HG02642 (cell line): ENCODE measurements at regions not wholly inside any gene's neighbourhood (a gene's known extent, or its start where the extent isn't known, plus 50 kb on each side); places are given as distances from the start of the nearest gene placed in this dataset.

Experiments used
- ATAC-seq: cut with Tn5 transposase; IDR thresholded peaks from one replicate; pipeline ENCODE4 v1.9.1; 2021; ENCODE audit warnings: mild to moderate bottlenecking; ENCODE audit not compliant: unreplicated experiment, poor library complexity

DNA sequence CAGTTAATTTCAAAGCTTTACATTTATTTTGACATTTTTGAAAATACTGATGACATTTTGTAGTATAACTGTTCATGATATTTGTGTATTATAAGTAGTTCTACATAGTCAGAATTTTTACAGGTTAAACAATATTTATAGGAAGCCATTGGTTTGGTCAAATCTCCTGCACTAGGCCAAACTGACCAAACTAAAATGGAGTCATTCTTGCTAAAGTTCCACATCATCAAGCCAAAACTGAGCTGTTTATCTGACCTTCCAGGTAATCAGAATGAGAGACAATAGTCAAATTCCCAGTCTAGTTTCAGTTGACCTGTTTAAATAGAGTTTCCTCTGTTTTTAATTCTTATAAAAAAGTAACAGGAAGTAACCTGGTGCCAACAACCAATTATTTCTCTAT is 253.3 kb upstream of the RGS18 start:
- no peak for ATAC-seq

DNA sequence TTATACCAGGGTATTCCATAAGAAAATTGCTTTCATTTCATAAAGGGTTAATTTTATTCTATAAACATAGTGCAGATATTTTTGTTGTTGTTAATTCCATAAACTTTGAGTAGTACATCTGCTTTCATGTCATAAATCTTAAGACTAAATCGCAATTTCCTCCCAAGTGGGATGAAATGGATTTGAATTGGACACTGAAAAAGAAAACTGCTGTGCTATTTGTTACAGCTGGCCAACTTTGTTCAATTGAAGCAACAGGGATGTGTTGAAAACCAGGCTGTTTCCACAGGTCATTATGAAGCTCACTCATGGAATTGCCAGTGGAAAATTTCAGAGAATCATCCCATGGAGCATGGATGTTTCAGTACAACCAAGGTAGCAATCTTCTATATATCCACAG is 252.5 kb upstream of the RGS18 start:
- ATAC-seq, result no peak

DNA sequence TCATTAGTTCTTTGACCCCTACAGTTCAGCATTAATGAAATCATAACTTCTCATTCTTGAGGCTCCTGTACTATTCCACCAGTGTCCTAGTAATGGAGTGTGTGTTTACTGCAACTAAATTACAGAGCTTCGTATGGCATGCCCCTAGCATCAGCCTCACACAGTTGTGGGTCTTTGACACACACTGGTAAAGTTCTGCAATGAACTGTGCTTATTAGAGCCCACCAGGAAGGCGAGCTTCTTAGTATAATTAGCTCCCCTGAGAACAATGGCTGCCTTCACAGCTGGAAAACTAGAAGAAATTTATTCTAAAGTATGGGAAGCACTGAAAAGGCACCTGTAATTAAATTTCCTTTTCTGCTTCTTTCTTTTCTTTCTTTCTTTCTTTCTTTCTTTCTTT is 251.1 kb upstream of the RGS18 start:
- no peak for ATAC-seq

DNA sequence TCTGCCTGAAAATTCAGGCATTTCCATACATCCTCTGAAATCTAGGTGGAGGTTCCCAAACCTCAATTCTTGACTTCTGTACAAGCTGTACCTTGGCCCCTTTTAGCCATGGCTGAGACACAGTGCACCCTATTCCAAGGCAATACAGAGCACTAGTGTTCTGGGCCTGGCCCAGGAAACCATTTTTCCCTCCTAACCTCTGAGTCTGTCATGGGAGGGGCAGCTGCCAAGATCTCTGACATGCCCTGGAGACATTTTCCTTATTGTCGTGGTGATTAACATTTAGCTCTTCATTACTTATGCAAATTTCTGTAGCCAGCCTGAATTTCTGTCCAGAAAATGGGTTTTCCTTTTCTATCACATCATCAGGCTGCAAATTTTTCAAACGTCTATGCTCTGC is 248.0 kb upstream of the RGS18 start:
- ATAC-seq, result no peak

DNA sequence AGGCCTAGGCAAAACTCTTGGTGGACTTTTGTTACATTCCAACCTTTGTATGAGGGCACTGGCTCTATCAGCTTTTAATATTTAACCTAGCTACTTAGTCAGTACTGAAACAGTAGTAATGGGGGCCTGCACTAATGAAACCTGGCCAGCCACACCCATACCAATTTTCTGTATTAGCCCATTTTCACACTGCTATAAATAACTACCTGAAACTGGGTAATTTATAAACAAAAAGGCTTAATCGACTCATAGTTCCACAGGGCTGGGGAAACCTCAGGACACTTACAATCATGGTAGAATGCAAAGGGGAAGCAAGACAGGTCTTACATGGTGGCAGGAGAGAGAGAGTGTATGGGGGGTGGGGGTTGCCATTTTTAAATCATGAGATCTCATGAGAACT is 245.7 kb upstream of the RGS18 start:
- peak; percentile 55 for ATAC-seq

DNA sequence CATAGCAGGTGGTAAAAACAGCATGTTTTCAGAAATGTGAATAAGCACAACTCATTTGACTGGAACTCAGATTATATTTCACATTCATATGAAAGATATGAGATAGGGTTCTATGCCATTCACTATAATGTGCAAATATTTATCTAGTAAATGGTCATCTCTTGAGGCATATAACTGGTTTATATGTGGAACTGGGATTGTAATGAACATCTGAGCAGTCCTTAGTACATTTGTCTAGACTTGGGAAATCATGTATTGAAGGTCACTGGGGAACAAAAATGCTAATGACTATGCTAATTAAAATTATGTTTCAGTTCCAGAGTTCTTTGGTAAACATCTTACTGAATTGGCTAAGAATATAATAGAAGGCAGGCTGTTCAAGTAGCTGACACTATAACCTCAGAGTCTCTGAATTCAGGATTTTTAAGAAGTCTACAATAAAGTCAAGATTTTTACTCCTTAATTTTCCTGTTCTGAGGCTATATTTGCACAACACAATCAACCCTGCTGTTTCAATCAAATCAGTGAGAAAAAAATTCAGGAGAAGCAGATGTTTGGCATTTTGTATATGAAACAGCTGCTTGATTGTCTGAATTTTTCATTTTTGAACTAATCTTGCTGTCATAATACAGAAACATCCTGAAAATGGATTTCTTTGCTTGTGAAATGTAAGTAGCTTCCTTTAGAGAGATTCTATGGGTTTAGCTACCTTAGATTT is 244.8 kb upstream of the RGS18 start:
- ATAC-seq, result no peak

DNA sequence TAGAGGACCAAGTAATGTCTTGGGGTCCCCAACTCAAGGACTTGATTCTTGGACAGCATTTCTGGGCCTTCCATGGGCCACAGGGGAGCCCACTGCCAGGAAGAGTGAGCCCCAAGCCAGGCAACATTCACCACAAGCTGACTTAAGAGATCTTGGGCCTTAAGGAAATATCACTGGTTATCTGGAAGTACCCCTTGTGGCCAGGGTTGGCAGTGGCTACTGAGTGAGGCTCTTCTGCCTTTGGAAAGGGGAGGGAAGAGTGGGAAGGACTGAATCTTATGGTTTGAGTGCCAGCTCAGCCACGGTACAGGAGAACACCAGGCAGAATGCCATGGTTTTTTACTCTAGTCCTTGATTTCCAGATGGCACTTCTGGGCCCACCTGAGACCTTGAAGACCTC is 228.9 kb upstream of the RGS18 start:
- no peak for ATAC-seq

DNA sequence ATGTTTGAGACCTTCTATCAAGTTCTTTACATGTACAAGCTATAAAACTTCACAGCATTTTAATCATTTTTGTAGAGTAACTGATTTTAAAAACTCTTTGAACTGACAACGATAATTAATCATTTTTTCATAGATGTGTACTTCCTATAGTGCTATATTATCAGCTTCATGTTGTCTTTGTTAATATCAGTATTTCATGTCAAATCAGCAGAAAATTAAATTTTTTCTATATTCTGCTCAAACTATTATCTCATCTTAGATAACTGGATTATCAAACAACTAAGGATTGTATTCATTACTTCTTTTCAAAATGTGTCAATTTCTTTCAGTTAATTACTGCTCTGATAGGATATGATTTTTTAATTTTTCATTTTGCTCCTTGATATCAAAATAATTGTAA is 214.6 kb upstream of the RGS18 start:
- ATAC-seq, result no peak

DNA sequence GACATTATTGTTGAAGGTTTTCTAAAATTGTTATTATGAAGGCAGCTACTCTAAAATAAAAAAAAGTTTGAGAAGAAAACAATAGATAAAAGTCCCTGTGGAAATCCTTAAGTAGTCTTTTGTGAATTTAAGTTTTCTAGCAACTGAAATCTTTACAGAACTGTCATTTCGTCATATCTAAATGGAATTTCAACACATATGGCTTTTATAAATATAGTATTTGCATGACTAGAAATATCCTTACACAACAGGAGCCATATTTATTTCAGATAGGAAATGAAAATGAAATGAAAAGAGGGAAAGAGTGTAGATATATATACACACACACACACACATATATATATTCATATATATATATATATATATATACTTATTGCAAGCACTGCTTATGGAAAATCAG is 204.7 kb upstream of the RGS18 start:
- no peak for ATAC-seq

DNA sequence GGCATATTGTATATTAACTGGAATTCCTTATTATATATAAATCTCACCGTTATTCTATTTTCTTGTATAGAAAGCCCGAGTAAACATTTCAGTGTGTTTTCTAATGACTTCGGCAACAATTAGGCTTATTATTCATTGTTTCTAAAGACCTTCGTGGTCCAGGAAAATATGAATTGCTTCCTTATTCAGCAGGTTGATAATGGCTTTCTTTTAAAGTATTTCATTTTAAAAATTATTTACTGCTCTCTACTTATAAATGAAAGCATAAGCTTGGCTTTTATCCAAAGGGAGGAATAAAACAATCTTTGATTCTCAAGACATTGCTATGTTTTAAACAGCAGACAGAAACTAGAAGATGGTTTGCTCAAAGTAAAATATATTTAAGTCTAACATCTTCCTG is 198.4 kb upstream of the RGS18 start:
- ATAC-seq, result no peak

DNA sequence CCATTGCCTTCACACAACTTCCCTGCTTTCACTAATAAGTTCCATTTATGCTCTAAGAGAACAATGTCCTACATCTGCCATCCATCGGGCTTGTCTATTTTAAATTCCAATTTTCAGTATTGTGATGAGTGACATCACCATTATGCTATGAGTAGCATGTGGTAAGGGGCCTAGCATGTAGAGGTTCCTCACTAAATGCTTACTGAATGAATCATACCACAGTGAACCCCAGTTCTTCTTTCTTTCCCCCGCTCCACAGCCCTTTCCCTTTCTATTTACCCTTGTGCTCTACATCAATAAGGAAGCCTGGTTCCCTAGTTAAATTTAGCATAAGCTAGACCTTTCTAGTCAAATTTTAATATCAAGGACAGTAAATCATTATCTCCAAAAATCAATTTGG is 195.0 kb upstream of the RGS18 start:
- ATAC-seq, result no peak

DNA sequence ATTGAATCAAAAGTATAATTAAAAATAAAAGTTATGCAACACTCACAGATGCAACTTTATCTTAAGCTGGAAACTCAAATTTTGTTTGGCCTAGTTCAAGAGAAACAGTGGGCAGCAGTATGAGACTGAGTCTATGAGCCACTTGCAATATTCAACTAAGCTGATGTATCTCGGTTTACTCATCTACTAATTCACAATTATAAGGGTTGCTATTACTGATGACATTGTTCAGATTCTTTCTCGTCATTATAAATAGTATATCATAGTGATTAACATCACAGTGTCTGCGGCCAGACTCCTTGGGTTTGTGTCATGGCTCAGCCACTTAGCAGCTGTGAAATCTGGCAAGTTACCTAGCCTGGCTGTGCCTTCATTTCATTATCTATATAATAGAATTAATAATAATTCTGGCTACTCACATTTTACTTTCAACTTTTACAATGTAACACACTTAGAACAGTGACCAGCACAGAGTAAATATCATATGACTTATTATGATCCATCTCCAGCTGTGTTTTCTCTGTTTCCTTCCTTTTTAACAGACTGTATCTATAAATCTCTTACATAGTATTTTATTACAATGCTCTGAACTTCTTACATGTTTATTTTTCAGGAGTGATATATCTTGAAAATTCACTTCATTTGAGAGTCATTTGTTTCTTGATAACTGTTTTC is 194.3 kb upstream of the RGS18 start:
- no peak for ATAC-seq

DNA sequence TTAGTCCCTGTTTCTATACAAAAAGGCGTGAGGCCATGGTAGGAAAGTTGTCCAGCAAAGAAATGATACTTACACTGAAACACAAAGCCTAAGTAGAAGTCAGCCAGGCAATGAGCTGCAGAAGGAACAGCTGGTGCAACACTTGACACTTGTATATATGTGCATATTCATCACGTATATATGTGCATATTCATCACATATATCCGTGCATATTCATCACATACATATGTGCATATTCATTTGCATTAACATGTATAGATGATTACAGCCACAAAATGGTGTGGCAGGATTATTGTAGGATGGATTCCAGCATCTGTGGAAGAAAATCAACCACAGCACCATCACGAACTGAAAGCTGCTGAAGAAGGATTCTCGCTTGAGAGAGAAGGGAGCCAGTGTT is 189.0 kb upstream of the RGS18 start:
- no peak for ATAC-seq

DNA sequence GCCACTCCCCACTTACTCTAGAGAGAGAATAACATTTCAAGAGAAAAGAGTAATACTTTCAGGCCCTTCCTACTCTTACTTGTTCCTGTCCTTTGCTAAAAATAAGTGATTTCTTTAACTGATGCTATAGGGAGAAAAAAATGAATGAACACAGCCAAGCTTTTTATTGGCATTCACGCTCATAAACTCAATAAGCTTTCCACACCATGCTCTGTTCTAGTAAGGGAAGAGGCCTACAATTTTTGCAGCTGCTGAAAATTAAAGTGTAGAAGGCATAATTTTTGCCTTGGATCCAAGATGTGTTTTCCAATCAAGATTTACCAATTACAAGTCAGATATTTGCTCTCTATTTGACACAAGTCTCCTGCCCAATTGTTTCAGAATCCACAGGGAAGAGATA is 188.1 kb upstream of the RGS18 start:
- no peak for ATAC-seq

DNA sequence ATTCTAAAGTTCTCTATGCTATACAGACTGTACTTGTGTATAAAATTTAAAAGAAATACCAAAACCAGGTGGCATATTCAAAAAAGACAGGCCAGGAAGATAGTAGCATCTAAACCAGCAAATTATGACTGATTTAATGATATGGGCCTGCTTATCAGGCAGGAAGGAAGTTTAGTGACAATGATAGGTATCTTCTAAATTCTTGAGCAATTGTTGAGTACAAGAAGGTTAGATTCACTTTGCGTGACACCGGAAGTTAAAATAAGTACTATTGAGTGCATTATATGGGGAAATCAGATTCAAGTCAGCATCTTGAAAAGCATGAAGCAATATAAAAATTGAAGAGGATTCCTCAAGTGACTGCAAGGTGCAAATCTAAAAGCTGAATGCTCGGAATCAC is 186.8 kb upstream of the RGS18 start:
- no peak for ATAC-seq

DNA sequence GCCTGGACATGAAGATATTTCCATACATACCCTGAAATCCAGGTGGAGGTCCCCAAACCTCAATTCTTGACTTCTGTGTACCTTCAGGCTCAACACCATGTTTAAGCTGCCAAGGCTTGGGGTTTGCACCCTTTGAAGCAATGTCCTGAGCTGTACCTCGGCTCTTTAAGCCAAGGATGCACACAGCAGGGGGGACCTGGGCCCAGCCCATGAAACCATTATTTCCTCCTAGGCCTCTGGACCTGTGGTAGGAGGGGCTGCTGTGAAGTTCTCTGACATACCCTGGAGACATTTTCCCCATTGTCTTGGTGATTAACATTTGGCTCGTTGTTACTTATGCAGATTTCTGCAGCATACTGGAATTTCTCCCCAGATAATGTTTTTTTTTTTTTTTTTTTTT is 184.3 kb upstream of the RGS18 start:
- ATAC-seq, result no peak

DNA sequence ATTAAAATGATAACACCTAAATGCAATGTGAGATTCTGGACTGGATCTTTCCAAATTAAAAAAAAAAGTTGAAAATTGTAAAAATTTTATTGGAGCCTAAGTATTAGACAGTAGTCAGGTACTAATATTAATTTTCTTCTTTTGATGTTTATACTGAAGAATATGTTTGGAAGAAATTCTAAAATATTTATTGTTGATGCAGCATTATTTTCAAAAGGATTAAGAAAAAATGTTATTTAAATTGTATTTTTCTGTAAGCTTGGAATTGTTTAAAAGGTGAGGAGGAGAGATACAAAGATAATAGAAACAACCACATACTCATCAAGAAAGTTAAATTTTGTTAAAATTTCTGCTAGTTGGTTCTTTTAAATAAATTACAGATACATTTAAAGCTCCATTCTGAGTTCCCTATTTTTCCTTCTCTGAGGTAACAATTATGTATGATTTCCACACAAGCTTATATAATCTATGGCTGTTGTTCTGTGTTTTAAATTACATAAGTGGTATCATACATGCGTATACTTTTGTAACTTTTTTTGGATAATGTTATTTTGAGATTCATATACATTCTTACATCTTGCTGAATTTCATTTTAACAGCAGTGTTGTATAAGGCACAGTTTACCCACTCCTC is 180.3 kb upstream of the RGS18 start:
- no peak for ATAC-seq

DNA sequence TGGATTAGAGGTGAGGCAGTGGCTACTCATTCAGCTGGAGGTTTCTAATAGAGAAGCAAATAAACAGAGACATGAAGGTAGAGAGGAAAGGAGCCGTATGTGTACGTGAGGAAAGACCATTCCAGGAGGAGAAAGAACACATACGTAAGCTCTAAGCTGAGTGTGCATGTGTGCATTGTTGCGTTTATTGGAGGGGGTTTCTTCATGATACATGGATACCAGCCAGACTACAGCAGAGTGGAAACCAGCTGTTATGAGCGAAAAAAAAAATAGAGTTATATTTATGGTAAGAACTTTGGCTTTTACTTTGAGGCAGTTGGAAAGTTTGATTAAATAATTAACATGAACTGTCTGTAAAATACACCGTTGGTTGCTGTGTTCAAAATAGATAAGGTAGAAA is 173.4 kb upstream of the RGS18 start:
- no peak for ATAC-seq

DNA sequence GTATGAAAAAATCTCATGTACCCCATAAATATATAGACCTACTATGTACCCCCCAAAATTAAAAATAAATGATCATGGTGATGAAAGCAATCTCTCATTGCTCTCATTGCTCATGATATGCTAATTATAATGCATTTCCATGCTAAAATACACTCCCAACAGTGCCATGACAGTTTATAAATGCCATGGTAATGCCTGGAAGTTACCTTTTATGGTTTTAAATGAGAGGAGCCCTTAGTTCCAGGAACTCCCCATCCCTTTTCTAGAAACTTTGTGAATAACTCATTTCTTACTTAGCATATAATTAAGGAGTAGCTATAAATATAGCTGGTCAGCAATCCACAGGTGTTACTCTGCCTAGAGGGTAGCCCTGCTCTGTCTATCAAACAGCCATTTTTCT is 166.1 kb upstream of the RGS18 start:
- ATAC-seq, result no peak

DNA sequence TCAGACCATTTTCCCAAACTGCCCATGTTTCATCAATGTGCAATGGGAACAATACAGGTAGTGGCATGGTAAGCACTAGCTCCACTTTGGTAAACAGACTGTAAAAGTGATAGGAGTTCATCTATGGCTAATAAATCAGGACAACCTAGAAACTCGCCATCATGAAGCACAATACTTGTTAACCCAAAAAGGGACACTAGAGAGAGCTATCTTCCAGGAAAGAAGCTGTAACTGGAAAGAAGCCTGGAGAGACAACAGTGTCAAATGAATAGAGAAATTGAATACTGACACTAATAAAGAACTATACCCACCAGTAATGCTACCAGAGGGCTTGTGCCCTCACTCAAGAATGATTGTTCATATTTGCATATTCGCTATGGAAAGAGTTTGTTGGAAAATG is 164.7 kb upstream of the RGS18 start:
- ATAC-seq, result no peak

DNA sequence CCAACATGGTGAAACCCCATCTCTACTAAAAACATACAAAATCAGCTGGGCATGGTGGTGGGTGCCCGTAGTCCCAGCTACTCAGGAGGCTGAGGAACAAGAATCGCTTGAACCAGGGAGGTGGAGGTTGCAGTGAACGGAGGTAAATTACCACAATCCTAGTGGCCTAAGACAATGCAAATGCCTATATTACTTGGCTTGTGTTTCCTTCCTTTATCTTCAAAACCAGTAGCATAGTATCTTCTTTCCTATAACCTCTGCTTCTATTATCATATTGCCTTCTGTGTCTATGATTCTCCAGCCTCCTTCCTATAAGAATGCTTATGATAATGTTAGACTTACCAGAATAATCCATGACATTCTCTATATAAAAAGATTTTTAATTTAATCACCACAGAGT is 156.2 kb upstream of the RGS18 start:
- no peak for ATAC-seq
